ENCODE measurements at regions not wholly inside any gene's neighbourhood (a gene's known extent, or its start where the extent isn't known, plus 50 kb on each side); places are given as distances from the start of the nearest gene placed in this dataset.

DNA sequence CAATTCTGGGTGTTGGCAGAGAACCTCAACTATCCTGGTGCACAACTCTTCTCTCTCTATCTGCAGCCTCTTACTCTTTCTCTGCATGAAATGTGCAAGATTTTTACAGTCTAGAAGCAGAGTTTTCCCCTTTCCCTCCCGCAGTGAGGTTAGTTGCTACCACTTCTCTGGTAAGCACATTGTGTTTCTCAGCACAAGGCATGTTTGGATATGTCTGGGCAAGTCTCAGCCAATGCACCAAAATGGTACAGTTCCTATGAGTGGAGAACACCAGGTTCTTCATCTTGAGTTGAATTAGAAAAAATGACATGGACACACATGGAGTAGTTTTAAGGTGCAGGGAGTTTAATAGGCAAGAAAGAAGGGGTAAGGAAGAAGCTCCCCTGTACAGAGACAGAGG is 187.0 kb downstream of the CCNG2 start:
- intact Hi-C loops (cut with DNase I) = no loop called here
- H3K27ac ChIP-seq = no peak overlapping the region
- WGBS, 3 donors = 64 to 91% (median 88%) methylated on average over 1 of the region's 1 CpG
- peaks cover 0 to 4% (median 0%) of the 10 kb centered on the region in 3 donors for H3K27me3 ChIP-seq (ENCODE audit: insufficient read depth in 3 of 3, low read length in 2 of 3)
- DNase-seq = no peak
- H3K9me3 ChIP-seq = peaks cover 7% of the 10 kb centered on the region
- H3K4me3 ChIP-seq = no peak overlapping the region
- H3K4me1 ChIP-seq = no peaks in the 10 kb centered on the region
- no peaks in the 10 kb centered on the region for H3K36me3 ChIP-seq (ENCODE audit: insufficient read depth in 1 of 2, low read depth in 1 of 2)
- ATAC-seq = no peak
- TF ChIP-seq, protein P1, sequence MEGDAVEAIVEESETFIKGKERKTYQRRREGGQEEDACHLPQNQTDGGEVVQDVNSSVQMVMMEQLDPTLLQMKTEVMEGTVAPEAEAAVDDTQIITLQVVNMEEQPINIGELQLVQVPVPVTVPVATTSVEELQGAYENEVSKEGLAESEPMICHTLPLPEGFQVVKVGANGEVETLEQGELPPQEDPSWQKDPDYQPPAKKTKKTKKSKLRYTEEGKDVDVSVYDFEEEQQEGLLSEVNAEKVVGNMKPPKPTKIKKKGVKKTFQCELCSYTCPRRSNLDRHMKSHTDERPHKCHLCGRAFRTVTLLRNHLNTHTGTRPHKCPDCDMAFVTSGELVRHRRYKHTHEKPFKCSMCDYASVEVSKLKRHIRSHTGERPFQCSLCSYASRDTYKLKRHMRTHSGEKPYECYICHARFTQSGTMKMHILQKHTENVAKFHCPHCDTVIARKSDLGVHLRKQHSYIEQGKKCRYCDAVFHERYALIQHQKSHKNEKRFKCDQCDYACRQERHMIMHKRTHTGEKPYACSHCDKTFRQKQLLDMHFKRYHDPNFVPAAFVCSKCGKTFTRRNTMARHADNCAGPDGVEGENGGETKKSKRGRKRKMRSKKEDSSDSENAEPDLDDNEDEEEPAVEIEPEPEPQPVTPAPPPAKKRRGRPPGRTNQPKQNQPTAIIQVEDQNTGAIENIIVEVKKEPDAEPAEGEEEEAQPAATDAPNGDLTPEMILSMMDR (IDR thresholded peaks at IDR 0.05) = no peak

DNA sequence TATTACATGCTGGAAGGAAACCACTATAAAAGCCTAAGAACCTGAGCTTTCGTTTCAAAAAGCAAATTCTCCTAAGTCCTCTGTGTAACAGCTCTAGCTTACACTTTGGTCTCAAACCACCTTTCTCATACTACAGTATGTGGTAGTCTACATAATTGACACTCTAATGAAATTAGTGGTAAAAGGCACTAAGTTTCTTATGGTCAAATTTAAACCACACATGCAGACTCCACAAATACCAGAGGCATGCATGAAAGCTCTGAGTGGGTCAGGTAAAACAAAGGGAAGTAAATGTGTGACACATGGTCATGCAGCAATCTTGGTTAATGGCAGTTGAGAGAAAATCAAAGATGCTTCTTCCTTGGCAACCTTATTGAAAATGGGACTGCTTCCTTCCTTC is 187.8 kb downstream of the CCNG2 start:
- Histone ChIP-seq H3K4me3 (no peak overlapping the region), H3K27ac (no peak overlapping the region), H3K36me3 (ENCODE audit: insufficient read depth in 1 of 2, low read depth in 1 of 2) (no peaks in the 10 kb centered on the region), H3K27me3 (ENCODE audit: insufficient read depth in 3 of 3, low read length in 2 of 3) (peaks cover 0 to 4% (median 0%) of the 10 kb centered on the region in 3 donors), H3K9me3 (peaks cover 7% of the 10 kb centered on the region), H3K4me1 (no peaks in the 10 kb centered on the region)
- WGBS, 3 donors = 26 to 76% (median 71%) methylated on average over 1 of the region's 1 CpG
- no peak for DNase-seq
- intact Hi-C loops (cut with DNase I) = no loop called here
- no peak for ATAC-seq
- TF ChIP-seq, protein P1 (IDR thresholded peaks at IDR 0.05) = no peak

DNA sequence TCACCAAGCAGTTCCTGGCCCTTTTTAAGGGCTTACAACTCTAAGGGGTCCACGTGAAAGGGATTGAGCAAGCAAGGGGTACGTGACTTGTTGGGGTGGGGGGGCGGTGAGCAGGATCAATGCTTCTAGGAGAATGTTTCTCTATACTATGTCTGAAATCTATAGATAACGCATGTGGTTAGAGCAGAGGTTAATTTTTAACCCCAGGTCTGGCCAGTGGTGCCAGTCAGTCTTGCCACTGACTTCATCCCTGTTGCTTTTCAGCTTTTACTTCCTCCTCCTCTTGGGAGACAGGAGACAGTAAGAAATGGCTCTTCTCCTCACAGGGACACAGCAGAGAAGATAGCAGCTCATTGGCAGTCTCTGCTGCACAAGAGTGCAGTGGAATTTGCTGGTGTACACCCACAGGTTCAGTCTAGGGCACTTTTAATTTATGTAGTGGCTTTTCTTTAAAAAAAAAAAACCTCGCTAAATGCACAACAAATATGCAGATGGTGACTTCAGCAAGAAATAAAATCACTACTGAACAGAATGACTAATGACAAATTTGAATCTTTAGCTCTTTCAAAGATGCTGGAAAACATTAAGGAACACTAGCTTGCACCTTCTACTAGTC is 190.5 kb downstream of the CCNG2 start:
- H3K27ac ChIP-seq = no peak overlapping the region
- no peaks in the 10 kb centered on the region for H3K9me3 ChIP-seq
- 83 to 89% (median 87%) methylated on average over 5 of the region's 5 CpGs for WGBS, 3 donors
- no peak overlapping the region for H3K4me3 ChIP-seq
- TF ChIP-seq, protein P1 (IDR thresholded peaks at IDR 0.05) = no peak
- no peak for DNase-seq
- intact Hi-C loops (cut with DNase I) = no loop called here
- no peak for ATAC-seq
- H3K4me1 ChIP-seq = no peaks in the 10 kb centered on the region
- no peaks in the 10 kb centered on the region for H3K36me3 ChIP-seq (ENCODE audit: insufficient read depth in 1 of 2, low read depth in 1 of 2)
- peaks cover 0 to 4% (median 0%) of the 10 kb centered on the region in 3 donors for H3K27me3 ChIP-seq (ENCODE audit: insufficient read depth in 3 of 3, low read length in 2 of 3)

DNA sequence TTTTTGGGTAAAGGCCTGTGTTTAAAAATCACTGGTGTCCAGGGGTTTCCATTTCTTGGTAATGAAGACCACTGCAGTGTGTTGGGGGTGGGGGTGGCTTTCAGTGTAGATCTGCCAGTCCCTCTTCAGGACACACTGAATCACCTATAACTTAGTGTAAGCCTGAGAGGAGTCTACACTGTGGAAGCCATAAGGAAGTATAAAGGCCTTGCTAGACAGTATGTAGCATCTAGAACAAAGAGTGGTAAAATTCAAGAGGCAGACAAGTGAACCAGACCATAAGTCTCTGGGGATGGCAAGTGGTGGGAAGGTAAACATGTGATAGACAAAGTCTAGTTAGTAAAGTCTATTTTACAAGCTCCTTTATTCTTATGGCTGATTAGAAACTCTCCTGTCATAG is 191.8 kb downstream of the CCNG2 start:
- Histone ChIP-seq H3K4me3 (no peak overlapping the region), H3K27ac (no peak overlapping the region), H3K4me1 (no peaks in the 10 kb centered on the region), H3K9me3 (no peaks in the 10 kb centered on the region), H3K27me3 (ENCODE audit: insufficient read depth in 3 of 3, low read length in 2 of 3) (peaks cover 0 to 3% (median 0%) of the 10 kb centered on the region in 3 donors), H3K36me3 (ENCODE audit: insufficient read depth in 1 of 2, low read depth in 1 of 2) (no peaks in the 10 kb centered on the region)
- intact Hi-C loops (cut with DNase I) = no loop called here
- TF ChIP-seq, protein P1 (IDR thresholded peaks at IDR 0.05) = no peak
- ATAC-seq (no peak), DNase-seq (no peak)

DNA sequence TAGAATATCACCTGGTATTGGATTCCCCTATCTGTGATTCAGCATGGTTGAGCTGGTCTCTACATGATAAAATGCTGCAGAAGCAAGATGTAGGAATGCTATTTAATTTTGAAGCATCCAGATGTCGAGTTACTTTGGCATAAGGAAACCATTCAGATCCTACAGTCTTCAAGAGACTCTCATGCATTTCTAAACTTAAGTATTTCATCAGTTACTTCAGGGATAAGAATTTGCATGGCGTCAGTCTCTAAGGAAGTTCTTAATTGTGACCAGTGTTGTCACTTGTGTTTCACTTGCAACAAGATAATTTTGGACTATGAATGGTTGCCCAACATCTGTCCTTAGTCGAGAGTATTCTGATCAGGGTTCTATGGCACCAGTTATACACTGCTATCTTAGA is 192.4 kb downstream of the CCNG2 start:
- Histone ChIP-seq H3K27me3 (ENCODE audit: insufficient read depth in 3 of 3, low read length in 2 of 3) (peaks cover 0 to 2% (median 0%) of the 10 kb centered on the region in 3 donors), H3K4me1 (no peaks in the 10 kb centered on the region), H3K4me3 (no peak overlapping the region), H3K27ac (no peak overlapping the region), H3K36me3 (ENCODE audit: insufficient read depth in 1 of 2, low read depth in 1 of 2) (no peaks in the 10 kb centered on the region), H3K9me3 (no peaks in the 10 kb centered on the region)
- ATAC-seq (peak in 1 of 4 donors; percentile 21), DNase-seq (no peak)
- intact Hi-C loops (cut with DNase I) = no loop called here
- 72 to 77% (median 76%) methylated on average over 3 of the region's 3 CpGs for WGBS, 3 donors
- TF ChIP-seq, protein P1 (IDR thresholded peaks at IDR 0.05) = no peak

All from psoas muscle (tissue), 7 donors.